ENCODE measurements at regions not wholly inside any gene's neighbourhood (a gene's known extent, or its start where the extent isn't known, plus 50 kb on each side); places are given as distances from the start of the nearest gene placed in this dataset.

DNA sequence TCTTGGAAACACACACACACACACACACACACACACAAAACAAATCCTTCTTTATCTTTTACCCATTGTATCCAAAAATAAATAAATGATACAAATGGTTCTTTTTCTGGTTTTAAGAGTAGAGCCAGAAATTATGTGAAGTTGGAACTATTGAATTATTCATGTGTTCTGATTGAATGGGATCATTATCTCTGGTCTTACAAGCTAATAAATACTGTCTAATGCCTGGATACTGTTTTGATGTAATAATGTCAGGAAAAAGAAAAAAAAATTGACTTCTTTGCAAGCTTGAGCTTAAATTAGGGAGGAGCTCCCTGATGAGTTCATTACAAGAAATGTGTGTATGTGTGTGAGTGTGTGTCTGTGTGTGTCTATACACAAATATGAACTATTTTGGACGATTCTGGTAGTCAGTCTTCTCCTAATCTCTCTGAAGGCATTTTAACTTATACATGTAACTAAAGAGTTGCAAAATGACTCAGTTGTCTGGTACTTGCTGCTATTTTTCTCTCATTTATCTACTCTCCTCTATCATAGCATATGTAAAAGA is 507.2 kb upstream of the AGTR1 start:
- no peaks in the 10 kb centered on the region for H3K4me1 ChIP-seq
- no peak for ATAC-seq
- 29 to 42% methylated on average over 1 of the region's 1 CpG for WGBS, 2 donors (ENCODE audit: low coverage in 1 of 2)

GRCh38 chr3:148191966-148192365 is 505.7 kb upstream of the AGTR1 start:
- Histone ChIP-seq H3K4me1 (no peaks in the 10 kb centered on the region), H3K4me3 (no peak overlapping the region), H3K36me3 (no peaks in the 10 kb centered on the region), H3K27ac (no peak overlapping the region), H3K9me3 (no peaks in the 10 kb centered on the region), H3K27me3 (no peaks in the 10 kb centered on the region)
- 43 to 70% methylated on average over 2 to 3 of the region's 5 CpGs for WGBS, 2 donors (ENCODE audit: low coverage in 1 of 2)
- TF ChIP-seq POLR2AphosphoS5 (IDR thresholded peaks at IDR 0.05) (no peak), EP300 (IDR thresholded peaks at IDR 0.05) (no peak), POLR2A (IDR thresholded peaks at IDR 0.05) (no peak)
- TF ChIP-seq, protein P1, sequence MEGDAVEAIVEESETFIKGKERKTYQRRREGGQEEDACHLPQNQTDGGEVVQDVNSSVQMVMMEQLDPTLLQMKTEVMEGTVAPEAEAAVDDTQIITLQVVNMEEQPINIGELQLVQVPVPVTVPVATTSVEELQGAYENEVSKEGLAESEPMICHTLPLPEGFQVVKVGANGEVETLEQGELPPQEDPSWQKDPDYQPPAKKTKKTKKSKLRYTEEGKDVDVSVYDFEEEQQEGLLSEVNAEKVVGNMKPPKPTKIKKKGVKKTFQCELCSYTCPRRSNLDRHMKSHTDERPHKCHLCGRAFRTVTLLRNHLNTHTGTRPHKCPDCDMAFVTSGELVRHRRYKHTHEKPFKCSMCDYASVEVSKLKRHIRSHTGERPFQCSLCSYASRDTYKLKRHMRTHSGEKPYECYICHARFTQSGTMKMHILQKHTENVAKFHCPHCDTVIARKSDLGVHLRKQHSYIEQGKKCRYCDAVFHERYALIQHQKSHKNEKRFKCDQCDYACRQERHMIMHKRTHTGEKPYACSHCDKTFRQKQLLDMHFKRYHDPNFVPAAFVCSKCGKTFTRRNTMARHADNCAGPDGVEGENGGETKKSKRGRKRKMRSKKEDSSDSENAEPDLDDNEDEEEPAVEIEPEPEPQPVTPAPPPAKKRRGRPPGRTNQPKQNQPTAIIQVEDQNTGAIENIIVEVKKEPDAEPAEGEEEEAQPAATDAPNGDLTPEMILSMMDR (IDR thresholded peaks at IDR 0.05), result no peak
- ATAC-seq, result no peak

More for the DNA sequence above, 507.2 kb upstream of the AGTR1 start:
- Histone ChIP-seq H3K4me3 (no peak overlapping the region), H3K9me3 (no peaks in the 10 kb centered on the region), H3K27me3 (no peaks in the 10 kb centered on the region), H3K36me3 (no peaks in the 10 kb centered on the region), H3K27ac (no peak overlapping the region)
- TF ChIP-seq EP300 (IDR thresholded peaks at IDR 0.05), result no peak
- no peak for TF ChIP-seq POLR2A (IDR thresholded peaks at IDR 0.05)
- TF ChIP-seq, protein P1 (IDR thresholded peaks at IDR 0.05), result no peak
- TF ChIP-seq POLR2AphosphoS5 (IDR thresholded peaks at IDR 0.05), result no peak

GRCh38 chr3:148197061-148197460 is 500.6 kb upstream of the AGTR1 start:
- no peaks in the 10 kb centered on the region for H3K4me1 ChIP-seq
- ATAC-seq, result no peak
- TF ChIP-seq POLR2A (IDR thresholded peaks at IDR 0.05) (no peak), EP300 (IDR thresholded peaks at IDR 0.05) (no peak), POLR2AphosphoS5 (IDR thresholded peaks at IDR 0.05) (no peak)
- TF ChIP-seq, protein P1 (IDR thresholded peaks at IDR 0.05), result no peak
- H3K4me3 ChIP-seq, result no peak overlapping the region
- WGBS, 2 donors (ENCODE audit: low coverage in 1 of 2), result 72 to 89% methylated on average over 3 of the region's 3 CpGs
- H3K9me3 ChIP-seq, result no peaks in the 10 kb centered on the region
- no peak overlapping the region for H3K27ac ChIP-seq
- H3K27me3 ChIP-seq, result no peaks in the 10 kb centered on the region
- H3K36me3 ChIP-seq, result no peaks in the 10 kb centered on the region

- no peak for ATAC-seq
These were observed 495.3 kb upstream of the AGTR1 start for GRCh38 chr3:148202386-148202785.

More at GRCh38 chr3:148202386-148202785, 495.3 kb upstream of the AGTR1 start:
- Histone ChIP-seq H3K9me3 (no peaks in the 10 kb centered on the region), H3K36me3 (no peaks in the 10 kb centered on the region), H3K27me3 (no peaks in the 10 kb centered on the region), H3K27ac (no peak overlapping the region), H3K4me1 (no peaks in the 10 kb centered on the region), H3K4me3 (no peak overlapping the region)
- 50 to 61% methylated on average over 1 of the region's 1 CpG for WGBS, 2 donors (ENCODE audit: low coverage in 1 of 2)
- TF ChIP-seq POLR2AphosphoS5 (IDR thresholded peaks at IDR 0.05) (no peak), EP300 (IDR thresholded peaks at IDR 0.05) (no peak), POLR2A (IDR thresholded peaks at IDR 0.05) (no peak)
- TF ChIP-seq, protein P1 (IDR thresholded peaks at IDR 0.05), result no peak

Data from gastroesophageal sphincter (tissue), 4 donors.